Coronary artery (tissue), 2 donors: ENCODE measurements at regions not wholly inside any gene's neighbourhood (a gene's known extent, or its start where the extent isn't known, plus 50 kb on each side); places are given as distances from the start of the nearest gene placed in this dataset.
A peak's percentile ranks its signal among the peaks of the same experiment; 100 is the strongest.

Source experiments
- DNase-seq: peaks from one replicate; pipeline ENCODE4 v3.0.0-alpha.2; 2017; ENCODE audit warnings: low spot score
- H3K27ac ChIP-seq, 2 donors: fragments of 200-600 bp; sonication (generic); one replicate each; pipeline ENCODE4 v1.5.1; 2016 to 2019
- H3K4me3 ChIP-seq: fragments of 200-600 bp; sonication (generic); 2 replicates; pipeline ENCODE4 v1.5.1; 2016; ENCODE audit warnings: mild to moderate bottlenecking, moderate library complexity
- CTCF ChIP-seq: fragments of 200-600 bp; sonication (generic); IDR thresholded peaks from one replicate; pipeline ENCODE4 v1.5.1; 2019; ENCODE audit warnings: antibody characterized with exemption

- Histone ChIP-seq H3K27ac (no peak overlapping the region), H3K4me3 (peak overlapping the region; percentile 10)
- DNase-seq = no peak
- no peak for TF ChIP-seq CTCF
These were observed 1002.5 kb upstream of the INTU start for GRCh38 chr4:126630230-126630629.

- Histone ChIP-seq H3K27ac (no peak overlapping the region), H3K4me3 (no peak overlapping the region)
- DNase-seq = no peak
- no peak for TF ChIP-seq CTCF
These were observed 999.5 kb upstream of the INTU start for GRCh38 chr4:126633306-126633705.

GRCh38 chr4:126637706-126638105 lies 995.1 kb upstream of the INTU start:
- no peak for DNase-seq
- no peak overlapping the region for H3K4me3 ChIP-seq
- H3K27ac ChIP-seq = no peak overlapping the region
- TF ChIP-seq CTCF = no peak

GRCh38 chr4:126647320-126647719 lies 985.4 kb upstream of the INTU start:
- H3K27ac ChIP-seq = no peak overlapping the region
- no peak for TF ChIP-seq CTCF
- no peak for DNase-seq
- no peak overlapping the region for H3K4me3 ChIP-seq

- no peak overlapping the region for H3K27ac ChIP-seq
- H3K4me3 ChIP-seq = no peak overlapping the region
- TF ChIP-seq CTCF = no peak
- DNase-seq = no peak
These were observed 984.9 kb upstream of the INTU start for GRCh38 chr4:126647756-126648397.

GRCh38 chr4:126658411-126658810 lies 974.3 kb upstream of the INTU start:
- no peak for DNase-seq
- TF ChIP-seq CTCF = no peak
- Histone ChIP-seq H3K4me3 (no peak overlapping the region), H3K27ac (no peak overlapping the region)

GRCh38 chr4:126661194-126661593 lies 971.6 kb upstream of the INTU start:
- no peak for TF ChIP-seq CTCF
- no peak overlapping the region for H3K4me3 ChIP-seq
- H3K27ac ChIP-seq = no peak overlapping the region
- DNase-seq = no peak
